ENCODE measurements at regions not wholly inside any gene's neighbourhood (a gene's known extent, or its start where the extent isn't known, plus 50 kb on each side); places are given as distances from the start of the nearest gene placed in this dataset.

DNA sequence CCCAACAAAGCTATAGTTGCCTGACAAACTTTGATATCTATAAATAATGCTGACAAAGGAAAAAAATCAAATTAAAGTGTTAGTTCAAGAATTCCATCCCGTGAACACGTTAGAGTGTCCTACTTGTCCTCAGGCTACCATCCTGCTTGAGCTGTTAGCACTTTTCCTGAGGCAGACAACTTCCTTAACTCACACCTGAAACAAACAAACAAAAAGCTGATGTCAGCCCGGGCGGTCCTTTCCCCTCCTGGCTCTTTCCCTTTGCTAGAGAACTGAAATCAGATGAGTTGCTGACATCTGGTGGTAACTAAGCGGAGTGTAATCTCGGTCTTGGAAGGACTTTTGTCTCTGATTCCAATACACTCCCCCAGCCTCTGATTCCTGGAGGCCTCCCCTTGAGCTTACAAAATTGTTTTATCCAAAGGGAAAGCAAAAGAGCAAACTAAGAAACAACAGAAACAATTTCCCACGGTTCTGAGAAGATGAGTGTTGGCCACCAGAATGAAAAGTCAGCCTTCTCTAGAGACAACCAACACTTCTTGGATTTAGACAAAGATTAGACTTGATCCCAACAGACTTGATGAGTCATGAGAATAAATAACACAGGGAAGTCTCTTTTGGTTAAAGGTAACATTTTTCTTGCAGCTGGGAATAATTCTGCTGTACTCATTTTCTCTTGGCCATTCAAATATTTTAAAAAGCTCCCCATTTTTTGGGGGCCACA lies 135.4 kb downstream of the PROX1 start:
- TF ChIP-seq, protein P1, sequence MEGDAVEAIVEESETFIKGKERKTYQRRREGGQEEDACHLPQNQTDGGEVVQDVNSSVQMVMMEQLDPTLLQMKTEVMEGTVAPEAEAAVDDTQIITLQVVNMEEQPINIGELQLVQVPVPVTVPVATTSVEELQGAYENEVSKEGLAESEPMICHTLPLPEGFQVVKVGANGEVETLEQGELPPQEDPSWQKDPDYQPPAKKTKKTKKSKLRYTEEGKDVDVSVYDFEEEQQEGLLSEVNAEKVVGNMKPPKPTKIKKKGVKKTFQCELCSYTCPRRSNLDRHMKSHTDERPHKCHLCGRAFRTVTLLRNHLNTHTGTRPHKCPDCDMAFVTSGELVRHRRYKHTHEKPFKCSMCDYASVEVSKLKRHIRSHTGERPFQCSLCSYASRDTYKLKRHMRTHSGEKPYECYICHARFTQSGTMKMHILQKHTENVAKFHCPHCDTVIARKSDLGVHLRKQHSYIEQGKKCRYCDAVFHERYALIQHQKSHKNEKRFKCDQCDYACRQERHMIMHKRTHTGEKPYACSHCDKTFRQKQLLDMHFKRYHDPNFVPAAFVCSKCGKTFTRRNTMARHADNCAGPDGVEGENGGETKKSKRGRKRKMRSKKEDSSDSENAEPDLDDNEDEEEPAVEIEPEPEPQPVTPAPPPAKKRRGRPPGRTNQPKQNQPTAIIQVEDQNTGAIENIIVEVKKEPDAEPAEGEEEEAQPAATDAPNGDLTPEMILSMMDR (IDR thresholded peaks at IDR 0.05; ENCODE audit: insufficient read depth, missing control alignments): peak; percentile 88
- FAIRE-seq: peak; percentile 84
- peak; percentile 42 for DNase-seq (ENCODE audit: insufficient read length, low spot score)

- FAIRE-seq (no peak), DNase-seq (ENCODE audit: insufficient read length, low spot score) (no peak)
- TF ChIP-seq, protein P1 (IDR thresholded peaks at IDR 0.05; ENCODE audit: insufficient read depth, missing control alignments): no peak
These were observed 136.6 kb downstream of the PROX1 start for GRCh38 chr1:214124281-214124805.

GRCh38 chr1:214124915-214125314 lies 137.1 kb downstream of the PROX1 start:
- FAIRE-seq (no peak), DNase-seq (ENCODE audit: insufficient read length, low spot score) (no peak)
- TF ChIP-seq, protein P1 (IDR thresholded peaks at IDR 0.05; ENCODE audit: insufficient read depth, missing control alignments): no peak

DNA sequence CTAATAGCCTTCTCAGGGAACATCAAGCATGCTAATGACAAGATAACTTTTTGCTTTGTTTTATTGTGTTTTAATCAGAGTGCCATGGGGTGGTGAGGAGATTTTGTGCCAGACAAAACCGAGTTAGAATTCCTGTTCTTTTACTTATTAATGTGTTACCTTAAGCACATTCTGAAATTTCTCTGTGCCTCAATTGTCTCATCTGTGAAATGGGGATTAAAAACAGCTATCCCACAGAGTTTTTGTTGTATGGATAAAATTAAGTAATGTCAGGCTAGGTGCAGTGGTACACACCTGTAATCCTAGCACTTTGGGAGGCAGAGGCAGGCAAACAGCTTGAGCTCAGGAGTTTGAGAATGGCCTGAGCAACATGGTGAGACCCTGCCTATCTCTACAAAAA lies 138.0 kb downstream of the PROX1 start:
- TF ChIP-seq, protein P1 (IDR thresholded peaks at IDR 0.05; ENCODE audit: insufficient read depth, missing control alignments): no peak
- DNase-seq (ENCODE audit: insufficient read length, low spot score) (no peak), FAIRE-seq (no peak)

- no peak for FAIRE-seq
- no peak for DNase-seq (ENCODE audit: insufficient read length, low spot score)
- TF ChIP-seq, protein P1 (IDR thresholded peaks at IDR 0.05; ENCODE audit: insufficient read depth, missing control alignments): no peak
These were observed 138.9 kb downstream of the PROX1 start for GRCh38 chr1:214126697-214127146.

- TF ChIP-seq, protein P1 (IDR thresholded peaks at IDR 0.05; ENCODE audit: insufficient read depth, missing control alignments): no peak
- peak; percentile 51 for FAIRE-seq
These were observed 139.9 kb downstream of the PROX1 start for GRCh38 chr1:214127705-214128104.

DNA sequence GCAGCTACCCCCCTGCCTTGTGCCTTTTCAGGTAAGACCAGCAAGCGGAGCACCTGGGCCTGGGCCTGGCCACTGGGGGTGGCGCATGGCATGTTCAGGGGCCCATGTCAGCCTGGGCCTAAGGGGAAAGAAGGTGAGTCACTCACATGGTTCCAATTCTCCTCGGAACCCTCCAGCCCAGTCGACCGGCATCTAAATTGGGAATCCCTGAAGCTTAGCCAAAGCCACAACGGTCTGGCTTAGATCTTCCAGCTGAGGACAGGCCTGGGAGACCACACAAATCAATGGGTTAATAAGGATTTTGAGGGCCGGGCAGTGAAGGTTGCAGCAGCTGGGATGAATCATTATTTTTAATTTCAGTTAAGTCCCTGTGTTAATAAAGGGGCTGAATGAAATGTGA lies 145.1 kb upstream of the SMYD2 start:
- FAIRE-seq (no peak), DNase-seq (ENCODE audit: insufficient read length, low spot score) (no peak)
- TF ChIP-seq, protein P1 (IDR thresholded peaks at IDR 0.05; ENCODE audit: insufficient read depth, missing control alignments): no peak

More at GRCh38 chr1:214127705-214128104, 139.9 kb downstream of the PROX1 start:
- DNase-seq (ENCODE audit: insufficient read length, low spot score): no peak
